Fibroblast of lung (primary cell): ENCODE measurements at regions not wholly inside any gene's neighbourhood (a gene's known extent, or its start where the extent isn't known, plus 50 kb on each side); places are given as distances from the start of the nearest gene placed in this dataset.

ENCODE experiments used
- DNase-seq, 2 donors: peaks; one replicate each; pipeline versions ENCODE4 v3.0.0 to v3.0.0-alpha.2; 2010; ENCODE audit warnings: low read depth in 2 of 2
- H2AFZ ChIP-seq: 2 replicates; pipeline ENCODE4 v1.5.1; 2012; ENCODE audit warnings: low read length, control low read depth, inconsistent platforms
- H3K27ac ChIP-seq: 2 replicates; pipeline ENCODE4 v1.5.1; 2011; ENCODE audit warnings: low read length, control low read depth; ENCODE audit not compliant: insufficient read depth
- H3K27me3 ChIP-seq: 2 replicates; pipeline ENCODE4 v1.5.1; 2011; ENCODE audit warnings: mild to moderate bottlenecking, low read length; ENCODE audit not compliant: control insufficient read depth, insufficient read depth
- H3K36me3 ChIP-seq: 2 replicates; pipeline ENCODE4 v1.5.1; 2011; ENCODE audit warnings: low read length; ENCODE audit not compliant: control insufficient read depth, insufficient read depth
- H3K4me1 ChIP-seq: 2 replicates; pipeline ENCODE4 v1.5.1; 2011; ENCODE audit warnings: low read length; ENCODE audit not compliant: control insufficient read depth, insufficient read depth; ENCODE audit errors: extremely low read depth
- H3K4me2 ChIP-seq: 2 replicates; pipeline ENCODE4 v1.5.1; 2011; ENCODE audit warnings: low read length, control low read depth; ENCODE audit not compliant: insufficient read depth; ENCODE audit errors: extremely low read depth
- H3K4me3 ChIP-seq, 4 experiments: fragments of 200-600 bp in 1 of 4; sonication (generic) in 1 of 4; replicated peaks in 1 of 4; 2 replicates each; pipeline ENCODE4 v1.5.1; 2011 to 2016; ENCODE audit warnings: low read length in 4 of 4, low read depth in 3 of 4, mild to moderate bottlenecking in 3 of 4, control low read depth in 2 of 4, inconsistent platforms in 1 of 4, mixed read lengths in 1 of 4; ENCODE audit not compliant: insufficient read depth in 1 of 4; ENCODE audit errors: control extremely low read depth in 1 of 4
- H3K79me2 ChIP-seq: 2 replicates; pipeline ENCODE4 v1.5.1; 2012; ENCODE audit warnings: mild to moderate bottlenecking, low read length, inconsistent platforms; ENCODE audit not compliant: control insufficient read depth, insufficient read depth
- H3K9ac ChIP-seq: 2 replicates; pipeline ENCODE4 v1.5.1; 2011; ENCODE audit warnings: mild to moderate bottlenecking, low read length, control low read depth; ENCODE audit not compliant: insufficient read depth
- H3K9me3 ChIP-seq: 2 replicates; pipeline ENCODE4 v1.5.1; 2012; ENCODE audit warnings: low read depth, low read length; ENCODE audit not compliant: control insufficient read depth, insufficient read depth
- H4K20me1 ChIP-seq: 2 replicates; pipeline ENCODE4 v1.5.1; 2011; ENCODE audit warnings: low read length; ENCODE audit not compliant: control insufficient read depth, insufficient read depth; ENCODE audit errors: extremely low read depth
- EZH2 ChIP-seq: IDR thresholded peaks from 2 replicates; pipeline ENCODE4 v1.5.1; 2012; ENCODE audit warnings: low read length, control low read depth, mild to moderate bottlenecking; ENCODE audit errors: missing control alignments
- TF ChIP-seq, protein P1 (sequence below), 2 donors: IDR thresholded peaks in 1 of 2; conservative IDR thresholded peaks in 1 of 2; 1 replicate in 1 of 2; 2 replicates in 1 of 2; pipeline ENCODE4 v1.5.1; 2011 to 2012; ENCODE audit warnings: low read length in 2 of 2, control low read depth in 1 of 2, inconsistent platforms in 1 of 2, low read depth in 1 of 2, mild to moderate bottlenecking in 1 of 2

DNA sequence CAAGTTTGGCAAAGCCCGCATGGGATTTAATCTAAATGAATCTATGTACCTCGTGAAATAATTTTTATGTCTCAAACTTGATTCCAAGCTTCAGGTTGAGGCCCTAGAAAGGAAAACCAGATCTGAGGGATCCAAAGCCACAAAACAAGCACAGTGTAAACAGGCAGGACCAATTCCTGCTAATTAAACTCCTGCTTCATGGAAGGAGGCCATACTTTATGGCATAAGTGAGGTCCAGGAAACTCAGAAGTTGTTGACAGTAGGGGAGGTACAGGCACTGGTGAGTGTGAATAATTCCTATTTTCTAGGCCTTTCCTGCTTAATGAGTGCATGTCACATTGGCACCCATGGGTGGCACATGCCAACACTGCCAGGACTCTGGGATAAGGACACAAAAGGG is 648.6 kb upstream of the SGCD start:
- H3K9ac ChIP-seq: no peak overlapping the region
- H3K4me1 ChIP-seq: no peaks in the 10 kb centered on the region
- no peak overlapping the region for H3K4me3 ChIP-seq
- no peaks in the 10 kb centered on the region for H3K9me3 ChIP-seq
- no peaks in the 10 kb centered on the region for H3K36me3 ChIP-seq
- no peak for DNase-seq
- no peak overlapping the region for H3K4me2 ChIP-seq
- no peaks in the 10 kb centered on the region for H4K20me1 ChIP-seq
- TF ChIP-seq, protein P1, sequence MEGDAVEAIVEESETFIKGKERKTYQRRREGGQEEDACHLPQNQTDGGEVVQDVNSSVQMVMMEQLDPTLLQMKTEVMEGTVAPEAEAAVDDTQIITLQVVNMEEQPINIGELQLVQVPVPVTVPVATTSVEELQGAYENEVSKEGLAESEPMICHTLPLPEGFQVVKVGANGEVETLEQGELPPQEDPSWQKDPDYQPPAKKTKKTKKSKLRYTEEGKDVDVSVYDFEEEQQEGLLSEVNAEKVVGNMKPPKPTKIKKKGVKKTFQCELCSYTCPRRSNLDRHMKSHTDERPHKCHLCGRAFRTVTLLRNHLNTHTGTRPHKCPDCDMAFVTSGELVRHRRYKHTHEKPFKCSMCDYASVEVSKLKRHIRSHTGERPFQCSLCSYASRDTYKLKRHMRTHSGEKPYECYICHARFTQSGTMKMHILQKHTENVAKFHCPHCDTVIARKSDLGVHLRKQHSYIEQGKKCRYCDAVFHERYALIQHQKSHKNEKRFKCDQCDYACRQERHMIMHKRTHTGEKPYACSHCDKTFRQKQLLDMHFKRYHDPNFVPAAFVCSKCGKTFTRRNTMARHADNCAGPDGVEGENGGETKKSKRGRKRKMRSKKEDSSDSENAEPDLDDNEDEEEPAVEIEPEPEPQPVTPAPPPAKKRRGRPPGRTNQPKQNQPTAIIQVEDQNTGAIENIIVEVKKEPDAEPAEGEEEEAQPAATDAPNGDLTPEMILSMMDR (conservative IDR thresholded peaks at IDR 0.05 in 1 of 2, IDR thresholded peaks at IDR 0.05 in 1 of 2; ENCODE audit: low read depth in 1 of 2, low read length in 2 of 2): no peak
- no peak for TF ChIP-seq EZH2
- H3K27ac ChIP-seq: no peak overlapping the region
- H3K79me2 ChIP-seq: no peaks in the 10 kb centered on the region
- H3K27me3 ChIP-seq: no peaks in the 10 kb centered on the region
- H2AFZ ChIP-seq: no peak overlapping the region

DNA sequence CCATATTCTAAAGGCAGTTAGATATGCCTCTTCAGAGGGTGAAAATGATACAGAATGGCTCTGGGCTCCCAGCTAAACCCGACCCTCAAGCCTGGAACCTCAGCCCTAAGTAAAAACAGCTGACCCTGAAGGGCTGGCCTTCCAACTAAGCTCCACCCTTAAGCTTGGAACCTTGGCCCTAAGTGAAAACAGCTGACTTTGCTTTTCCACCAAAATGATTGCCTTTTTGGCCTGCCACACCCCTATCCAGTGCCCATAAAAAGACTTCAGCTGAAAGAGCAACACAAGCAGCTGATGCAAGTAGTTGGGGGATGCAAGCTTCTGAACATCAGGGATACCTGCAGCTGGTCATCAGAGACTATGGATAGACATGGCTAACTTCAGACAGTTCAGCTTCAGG is 647.4 kb upstream of the SGCD start:
- H2AFZ ChIP-seq: no peak overlapping the region
- DNase-seq: no peak
- TF ChIP-seq EZH2: no peak
- TF ChIP-seq, protein P1 (conservative IDR thresholded peaks at IDR 0.05 in 1 of 2, IDR thresholded peaks at IDR 0.05 in 1 of 2; ENCODE audit: low read depth in 1 of 2, low read length in 2 of 2): no peak

DNA sequence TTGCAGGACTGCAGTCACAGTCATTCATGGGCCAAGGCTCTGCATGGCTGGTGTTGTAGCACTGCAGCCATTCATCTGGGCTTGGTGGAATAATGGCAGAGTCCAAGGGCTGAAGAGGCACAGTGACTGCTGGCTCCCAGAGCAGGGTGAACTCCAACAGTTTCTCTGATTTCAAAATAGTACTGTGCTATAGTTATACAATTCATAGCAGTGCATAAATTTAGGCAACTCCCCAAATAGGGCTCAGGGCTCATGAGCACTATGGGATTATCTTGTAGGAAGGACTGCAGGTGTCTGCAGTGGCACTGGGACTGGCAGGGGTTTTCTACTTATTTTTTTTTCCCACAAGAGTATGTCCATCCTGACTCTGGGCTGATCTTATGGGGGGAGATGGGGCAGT is 642.5 kb upstream of the SGCD start:
- H3K9ac ChIP-seq: no peak overlapping the region
- no peak overlapping the region for H3K4me3 ChIP-seq
- H3K9me3 ChIP-seq: no peaks in the 10 kb centered on the region
- no peaks in the 10 kb centered on the region for H3K27me3 ChIP-seq
- no peak for TF ChIP-seq EZH2
- TF ChIP-seq, protein P1 (conservative IDR thresholded peaks at IDR 0.05 in 1 of 2, IDR thresholded peaks at IDR 0.05 in 1 of 2; ENCODE audit: low read depth in 1 of 2, low read length in 2 of 2): no peak
- no peaks in the 10 kb centered on the region for H3K79me2 ChIP-seq
- H3K27ac ChIP-seq: no peak overlapping the region
- H3K4me2 ChIP-seq: no peak overlapping the region
- no peak overlapping the region for H2AFZ ChIP-seq
- no peak for DNase-seq
- H3K36me3 ChIP-seq: no peaks in the 10 kb centered on the region
- H4K20me1 ChIP-seq: no peaks in the 10 kb centered on the region
- no peaks in the 10 kb centered on the region for H3K4me1 ChIP-seq

More for the DNA sequence above, 647.4 kb upstream of the SGCD start:
- no peaks in the 10 kb centered on the region for H3K36me3 ChIP-seq
- H4K20me1 ChIP-seq: no peaks in the 10 kb centered on the region
- no peaks in the 10 kb centered on the region for H3K4me1 ChIP-seq
- H3K27ac ChIP-seq: no peak overlapping the region
- H3K27me3 ChIP-seq: no peaks in the 10 kb centered on the region
- no peaks in the 10 kb centered on the region for H3K9me3 ChIP-seq
- H3K4me3 ChIP-seq: no peak overlapping the region
- no peak overlapping the region for H3K9ac ChIP-seq
- H3K79me2 ChIP-seq: no peaks in the 10 kb centered on the region
- no peak overlapping the region for H3K4me2 ChIP-seq
